Trophoblast cell (in vitro differentiated cells and primary cell): ENCODE measurements at regions not wholly inside any gene's neighbourhood (a gene's known extent, or its start where the extent isn't known, plus 50 kb on each side); places are given as distances from the start of the nearest gene placed in this dataset.

Experiments
- DNase-seq, 2 donors: peaks; one replicate each; pipeline ENCODE4 v3.0.0-alpha.2; 2016
- H2AFZ ChIP-seq: 2 replicates; pipeline ENCODE4 v1.6.1; 2013; ENCODE audit warnings: low read length, moderate library complexity, mild to moderate bottlenecking; ENCODE audit not compliant: insufficient read depth, poor library complexity
- H2AK5ac ChIP-seq: 2 replicates; pipeline ENCODE4 v1.6.1; 2013; ENCODE audit warnings: mild to moderate bottlenecking, low read length
- H2BK120ac ChIP-seq: 2 replicates; pipeline ENCODE4 v1.6.1; 2013; ENCODE audit warnings: low read length, mild to moderate bottlenecking, moderate library complexity; ENCODE audit not compliant: insufficient read depth, poor library complexity
- H2BK12ac ChIP-seq: 2 replicates; pipeline ENCODE4 v1.6.1; 2013; ENCODE audit warnings: mild to moderate bottlenecking, low read length, moderate library complexity
- H2BK5ac ChIP-seq: 2 replicates; pipeline ENCODE4 v1.6.1; 2013; ENCODE audit warnings: low read length, low read depth, moderate library complexity, mild to moderate bottlenecking; ENCODE audit not compliant: poor library complexity
- H3K14ac ChIP-seq: 2 replicates; pipeline ENCODE4 v1.6.1; 2013; ENCODE audit warnings: mild to moderate bottlenecking, low read length
- H3K18ac ChIP-seq: 2 replicates; pipeline ENCODE4 v1.6.1; 2013; ENCODE audit warnings: mild to moderate bottlenecking, low read length
- H3K23ac ChIP-seq: 2 replicates; pipeline ENCODE4 v1.6.1; 2013; ENCODE audit warnings: low read length
- H3K27ac ChIP-seq: 2 replicates; pipeline ENCODE4 v1.5.1; 2013; ENCODE audit warnings: low read depth, mild to moderate bottlenecking, inconsistent platforms, low read length, moderate library complexity
- H3K27me3 ChIP-seq: 2 replicates; pipeline ENCODE4 v1.6.1; 2013; ENCODE audit warnings: inconsistent platforms, mild to moderate bottlenecking, low read length, moderate library complexity; ENCODE audit not compliant: insufficient read depth
- H3K36me3 ChIP-seq, 2 experiments: 1 replicate in 1 of 2; 2 replicates in 1 of 2; pipeline ENCODE4 v1.6.1; 2013; ENCODE audit warnings: low read length in 2 of 2, mild to moderate bottlenecking in 2 of 2, moderate library complexity in 1 of 2; ENCODE audit not compliant: insufficient read depth in 2 of 2, control insufficient read depth in 1 of 2
- H3K4ac ChIP-seq: 2 replicates; pipeline ENCODE4 v1.6.1; 2013; ENCODE audit warnings: low read depth, mild to moderate bottlenecking, low read length, moderate library complexity
- H3K4me1 ChIP-seq, 2 experiments: 1 replicate in 1 of 2; 2 replicates in 1 of 2; pipeline ENCODE4 v1.6.1; 2013; ENCODE audit warnings: low read length in 2 of 2, mild to moderate bottlenecking in 2 of 2, moderate library complexity in 1 of 2; ENCODE audit not compliant: insufficient read depth in 2 of 2, control insufficient read depth in 1 of 2
- H3K4me2 ChIP-seq: 2 replicates; pipeline ENCODE4 v1.6.1; 2013; ENCODE audit warnings: inconsistent platforms, mild to moderate bottlenecking, low read length, moderate library complexity
- H3K4me3 ChIP-seq: 2 replicates; pipeline ENCODE4 v1.5.1; 2013; ENCODE audit warnings: mild to moderate bottlenecking, low read depth, low read length, inconsistent platforms
- H3K79me1 ChIP-seq: one replicate; pipeline ENCODE4 v1.6.1; 2013; ENCODE audit warnings: low read length
- H3K79me2 ChIP-seq: 2 replicates; pipeline ENCODE4 v1.6.1; 2013; ENCODE audit warnings: low read length, mild to moderate bottlenecking; ENCODE audit not compliant: control insufficient read depth, insufficient read depth, poor library complexity
- H3K9ac ChIP-seq: 2 replicates; pipeline ENCODE4 v1.6.1; 2013; ENCODE audit warnings: mild to moderate bottlenecking, low read length
- H3K9me3 ChIP-seq: 2 replicates; pipeline ENCODE4 v1.6.1; 2013; ENCODE audit warnings: low read depth, mild to moderate bottlenecking, control low read depth, inconsistent platforms, low read length; ENCODE audit not compliant: insufficient read depth
- H4K12ac ChIP-seq: 2 replicates; pipeline ENCODE4 v1.6.1; 2013; ENCODE audit warnings: low read depth, mild to moderate bottlenecking, low read length, moderate library complexity
- H4K8ac ChIP-seq: 2 replicates; pipeline ENCODE4 v1.6.1; 2013; ENCODE audit warnings: low read depth, mild to moderate bottlenecking, low read length, moderate library complexity
- H4K91ac ChIP-seq: one replicate; pipeline ENCODE4 v1.6.1; 2013; ENCODE audit warnings: low read depth, mild to moderate bottlenecking, low read length, moderate library complexity
- WGBS: extraction: QIAGEN DNeasy Blood & Tissue Kit; methylation state at CpG from one replicate; pipeline ENCODE4 v1.1.7; 2013; ENCODE audit warnings: missing lambda C conversion rate; ENCODE audit not compliant: insufficient read length, insufficient coverage; ENCODE audit errors: extremely low coverage; 5-methylcytosine and 5-hydroxymethylcytosine counted together

DNA sequence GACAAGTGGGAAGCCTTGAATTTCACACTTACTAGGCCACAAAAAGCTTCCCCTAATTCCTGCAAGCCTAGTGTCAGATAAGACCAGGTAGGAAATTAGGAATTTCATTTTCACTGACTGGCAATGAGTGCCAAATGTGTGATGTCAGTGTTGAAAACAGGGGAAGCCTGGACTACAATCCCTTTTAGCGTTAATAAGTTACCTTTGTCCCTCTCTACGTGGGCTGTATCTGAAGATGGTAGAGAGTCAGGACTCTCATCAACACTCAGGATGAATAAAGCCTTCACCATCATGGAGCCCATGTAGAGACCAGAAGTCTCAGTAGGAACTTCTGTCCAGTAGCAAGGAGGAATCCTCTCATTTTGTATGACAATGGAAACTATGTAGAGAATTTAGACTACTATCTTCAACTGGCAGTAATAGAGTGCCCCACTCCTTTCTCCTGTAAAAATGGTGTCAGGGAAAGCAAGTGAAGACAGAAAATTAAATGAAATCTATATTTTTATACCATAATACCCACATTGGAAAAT lies 324.1 kb upstream of the KLHL1 start:
- Histone ChIP-seq H3K27ac (no peak overlapping the region), H3K18ac (no peak overlapping the region), H3K4me2 (no peak overlapping the region), H2AFZ (no peak overlapping the region), H3K4me3 (no peak overlapping the region), H3K79me1 (no peaks in the 10 kb centered on the region), H3K4ac (no peak overlapping the region), H2BK5ac (no peak overlapping the region), H3K23ac (no peak overlapping the region), H3K14ac (no peak overlapping the region), H3K36me3 (no peaks in the 10 kb centered on the region), H4K12ac (no peak overlapping the region), H2AK5ac (no peak overlapping the region), H3K79me2 (no peaks in the 10 kb centered on the region), H3K9ac (no peak overlapping the region), H4K8ac (no peak overlapping the region), H3K9me3 (no peaks in the 10 kb centered on the region), H3K27me3 (no peaks in the 10 kb centered on the region), H4K91ac (no peak overlapping the region), H2BK12ac (no peak overlapping the region), H2BK120ac (no peak overlapping the region), H3K4me1 (no peaks in the 10 kb centered on the region)
- DNase-seq, result no peak
- WGBS, result no CpG with 5 or more reads among the region's 2 CpGs

DNA sequence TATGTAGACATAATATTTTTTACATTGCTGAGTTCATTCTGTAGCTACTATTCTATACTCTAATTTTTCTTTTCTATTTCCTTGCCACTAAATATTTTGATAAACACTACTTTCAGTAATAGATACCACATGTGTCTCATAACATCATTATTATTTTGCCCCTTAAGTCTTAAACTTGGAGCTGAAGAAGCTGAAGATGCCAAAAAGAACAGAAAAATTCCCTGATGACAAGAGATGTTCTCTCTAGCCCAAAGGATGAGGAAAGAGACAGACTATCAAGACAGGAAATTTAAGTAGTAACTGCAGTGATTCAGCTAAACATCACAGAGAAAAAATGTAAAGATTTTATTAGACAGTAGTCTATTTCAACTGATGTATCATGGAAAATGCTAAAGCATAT lies 322.0 kb upstream of the KLHL1 start:
- Histone ChIP-seq H3K4me1 (no peaks in the 10 kb centered on the region), H3K4ac (no peak overlapping the region), H4K91ac (no peak overlapping the region), H2AFZ (no peak overlapping the region), H3K79me2 (no peaks in the 10 kb centered on the region), H3K4me3 (no peak overlapping the region), H3K36me3 (no peaks in the 10 kb centered on the region), H2BK12ac (no peak overlapping the region), H4K8ac (no peak overlapping the region), H3K79me1 (no peaks in the 10 kb centered on the region), H2AK5ac (no peak overlapping the region), H2BK120ac (no peak overlapping the region), H3K14ac (no peak overlapping the region), H3K9me3 (no peaks in the 10 kb centered on the region), H3K27me3 (no peaks in the 10 kb centered on the region), H3K23ac (no peak overlapping the region), H3K27ac (no peak overlapping the region), H2BK5ac (no peak overlapping the region), H3K4me2 (no peak overlapping the region), H3K18ac (no peak overlapping the region), H3K9ac (no peak overlapping the region), H4K12ac (no peak overlapping the region)
- no peak for DNase-seq

DNA sequence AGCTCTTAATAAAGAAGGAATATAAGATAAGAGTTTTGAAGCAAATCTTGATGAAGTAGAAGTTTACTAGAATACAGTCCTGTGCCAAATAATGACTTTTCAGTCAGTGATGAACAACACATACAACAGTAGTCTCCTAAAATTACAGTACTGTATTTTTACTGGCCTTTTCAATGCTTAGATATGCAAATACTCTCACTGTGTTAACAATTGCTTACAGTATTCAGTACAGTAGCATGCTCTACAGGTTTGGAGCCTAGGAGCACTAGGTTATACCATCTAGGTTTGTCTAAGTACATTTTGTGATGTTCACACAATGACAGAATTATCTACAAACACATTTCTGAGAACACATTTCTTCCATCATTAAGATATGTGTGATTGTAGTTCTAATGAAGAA lies 316.7 kb upstream of the KLHL1 start:
- Histone ChIP-seq H3K18ac (no peak overlapping the region), H3K79me2 (no peaks in the 10 kb centered on the region), H2BK5ac (no peak overlapping the region), H4K91ac (no peak overlapping the region), H3K36me3 (no peaks in the 10 kb centered on the region), H2AFZ (no peak overlapping the region), H3K79me1 (no peaks in the 10 kb centered on the region), H4K12ac (no peak overlapping the region), H3K27me3 (no peaks in the 10 kb centered on the region), H2BK12ac (no peak overlapping the region), H3K4ac (no peak overlapping the region), H4K8ac (no peak overlapping the region), H3K9me3 (no peaks in the 10 kb centered on the region), H2AK5ac (no peak overlapping the region), H3K4me2 (no peak overlapping the region), H3K23ac (no peak overlapping the region), H3K4me3 (no peak overlapping the region), H3K9ac (no peak overlapping the region), H3K4me1 (no peaks in the 10 kb centered on the region), H3K14ac (no peak overlapping the region), H3K27ac (no peak overlapping the region), H2BK120ac (no peak overlapping the region)
- DNase-seq, result no peak

DNA sequence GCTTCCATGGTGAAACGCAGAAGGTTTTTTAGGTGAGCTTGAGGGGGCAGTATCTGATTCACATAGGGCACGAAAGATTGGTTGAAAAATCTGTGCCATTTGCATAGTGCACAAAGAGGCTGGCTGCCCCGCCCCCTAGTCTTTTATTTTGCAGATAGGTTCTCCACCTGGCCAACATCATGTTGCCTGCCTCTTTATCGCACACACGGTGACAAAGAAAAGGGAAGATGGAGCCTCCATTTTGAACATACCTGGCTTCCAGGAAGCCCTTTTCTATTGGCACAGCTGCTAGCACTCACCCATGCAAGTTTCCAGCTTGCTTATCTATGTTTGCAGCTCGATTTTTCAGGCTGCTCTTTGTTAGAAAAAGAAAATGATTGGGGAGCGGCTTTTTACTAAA lies 316.2 kb upstream of the KLHL1 start:
- Histone ChIP-seq H2AFZ (no peak overlapping the region), H3K9me3 (no peaks in the 10 kb centered on the region), H3K27ac (no peak overlapping the region), H3K9ac (no peak overlapping the region), H2BK5ac (no peak overlapping the region), H3K4me2 (no peak overlapping the region), H3K79me2 (no peaks in the 10 kb centered on the region), H3K14ac (no peak overlapping the region), H2BK120ac (no peak overlapping the region), H4K12ac (no peak overlapping the region), H3K4me3 (no peak overlapping the region), H3K36me3 (no peaks in the 10 kb centered on the region), H3K23ac (no peak overlapping the region), H4K91ac (no peak overlapping the region), H3K79me1 (no peaks in the 10 kb centered on the region), H4K8ac (no peak overlapping the region), H3K4ac (no peak overlapping the region), H3K27me3 (no peaks in the 10 kb centered on the region), H2AK5ac (no peak overlapping the region), H2BK12ac (no peak overlapping the region), H3K18ac (no peak overlapping the region), H3K4me1 (no peaks in the 10 kb centered on the region)
- WGBS, result no CpG with 5 or more reads among the region's 7 CpGs
- DNase-seq, result no peak

DNA sequence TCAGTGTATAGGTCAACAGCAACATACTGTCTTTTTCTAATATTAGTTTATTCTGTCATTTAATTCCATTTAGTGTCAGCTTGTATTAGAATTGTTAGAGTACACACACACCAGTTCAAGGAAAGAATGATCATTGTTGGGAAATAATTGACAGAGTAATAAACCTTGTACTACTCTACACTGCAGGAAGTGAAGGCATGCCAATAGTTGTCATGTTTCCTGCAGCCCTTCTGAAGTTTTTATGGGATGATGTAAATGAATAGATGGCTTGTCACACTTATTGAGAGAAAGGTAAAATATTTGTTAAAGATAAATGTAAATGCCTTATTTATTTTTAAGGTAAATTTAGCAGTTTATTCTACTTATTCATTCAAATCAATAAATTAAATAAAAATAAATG lies 306.9 kb upstream of the KLHL1 start:
- H2BK5ac ChIP-seq, result no peak overlapping the region
- H2BK12ac ChIP-seq, result no peak overlapping the region
- H4K91ac ChIP-seq, result no peak overlapping the region
- no peak overlapping the region for H3K27ac ChIP-seq
- no peak overlapping the region for H3K18ac ChIP-seq
- no peak overlapping the region for H2BK120ac ChIP-seq
- no peak overlapping the region for H3K9ac ChIP-seq
- H3K4me1 ChIP-seq, result no peaks in the 10 kb centered on the region
- H4K8ac ChIP-seq, result no peak overlapping the region
- H3K79me2 ChIP-seq, result no peaks in the 10 kb centered on the region
- H3K23ac ChIP-seq, result no peak overlapping the region
- H3K4me2 ChIP-seq, result no peak overlapping the region
- no peaks in the 10 kb centered on the region for H3K27me3 ChIP-seq
- H3K14ac ChIP-seq, result no peak overlapping the region
- H2AFZ ChIP-seq, result no peak overlapping the region
- H3K79me1 ChIP-seq, result no peaks in the 10 kb centered on the region
- DNase-seq, result no peak
- no peaks in the 10 kb centered on the region for H3K36me3 ChIP-seq
- no peak overlapping the region for H3K4me3 ChIP-seq
- H3K9me3 ChIP-seq, result no peaks in the 10 kb centered on the region
- no peak overlapping the region for H3K4ac ChIP-seq
- no peak overlapping the region for H2AK5ac ChIP-seq
- H4K12ac ChIP-seq, result no peak overlapping the region
